GM23248 (cell line): ENCODE measurements at regions not wholly inside any gene's neighbourhood (a gene's known extent, or its start where the extent isn't known, plus 50 kb on each side); places are given as distances from the start of the nearest gene placed in this dataset.

Experiments
- DNase-seq: peaks from one replicate; pipeline ENCODE4 v3.0.0-alpha.2; 2015
- H2AFZ ChIP-seq: fragments of 200-600 bp; sonication (generic); 2 replicates; pipeline ENCODE4 v1.6.1; 2016; ENCODE audit warnings: antibody characterized with exemption
- H3F3A ChIP-seq: fragments of 200-600 bp; sonication (generic); 2 replicates; pipeline ENCODE4 v1.6.1; 2016; ENCODE audit warnings: mild to moderate bottlenecking, antibody characterized with exemption, mixed run types; ENCODE audit not compliant: insufficient read depth
- H3K27ac ChIP-seq: fragments of 200-600 bp; sonication (generic); 2 replicates; pipeline ENCODE4 v1.5.1; 2016; ENCODE audit warnings: mild to moderate bottlenecking
- H3K27me3 ChIP-seq: fragments of 200-600 bp; sonication (generic); replicated peaks from 2 replicates; pipeline ENCODE4 v1.6.1; 2016; ENCODE audit warnings: mild to moderate bottlenecking; ENCODE audit not compliant: insufficient read depth
- H3K36me3 ChIP-seq: fragments of 200-600 bp; sonication (generic); 2 replicates; pipeline ENCODE4 v1.6.1; 2016; ENCODE audit warnings: low read depth, mild to moderate bottlenecking
- H3K4me1 ChIP-seq: fragments of 200-600 bp; sonication (generic); 2 replicates; pipeline ENCODE4 v1.6.1; 2016; ENCODE audit warnings: mild to moderate bottlenecking; ENCODE audit not compliant: insufficient read depth
- H3K4me2 ChIP-seq: fragments of 200-600 bp; sonication (generic); one replicate; pipeline ENCODE4 v1.6.1; 2016; ENCODE audit warnings: mild to moderate bottlenecking; ENCODE audit not compliant: unreplicated experiment
- H3K4me3 ChIP-seq: fragments of 200-600 bp; sonication (generic); 2 replicates; pipeline ENCODE4 v1.5.1; 2016; ENCODE audit warnings: mild to moderate bottlenecking
- H3K79me2 ChIP-seq: fragments of 200-600 bp; sonication (generic); 2 replicates; pipeline ENCODE4 v1.6.1; 2016; ENCODE audit warnings: mild to moderate bottlenecking; ENCODE audit not compliant: insufficient read depth
- H3K9ac ChIP-seq: fragments of 200-600 bp; sonication (generic); 2 replicates; pipeline ENCODE4 v1.6.1; 2016; ENCODE audit warnings: mild to moderate bottlenecking
- H3K9me2 ChIP-seq: fragments of 200-600 bp; sonication (generic); 2 replicates; pipeline ENCODE4 v1.6.1; 2016; ENCODE audit warnings: mixed run types, mild to moderate bottlenecking, moderate library complexity; ENCODE audit not compliant: insufficient read depth
- H3K9me3 ChIP-seq: fragments of 200-600 bp; sonication (generic); one replicate; pipeline ENCODE4 v1.6.1; 2017; ENCODE audit warnings: low read depth
- H4K20me1 ChIP-seq: fragments of 200-600 bp; sonication (generic); 2 replicates; pipeline ENCODE4 v1.6.0; 2016; ENCODE audit not compliant: insufficient read depth
- EZH2 ChIP-seq: fragments of 200-600 bp; sonication (generic); IDR thresholded peaks from 2 replicates; pipeline ENCODE4 v1.6.1; 2018; ENCODE audit warnings: antibody characterized with exemption, mild to moderate bottlenecking; ENCODE audit not compliant: insufficient read depth, poor library complexity, severe bottlenecking
- EZH2phosphoT487 ChIP-seq: fragments of 200-600 bp; sonication (generic); IDR thresholded peaks from 2 replicates; pipeline ENCODE4 v1.6.1; 2018; ENCODE audit warnings: antibody characterized with exemption, moderate library complexity, mild to moderate bottlenecking, low read depth; ENCODE audit not compliant: insufficient read depth
- WGBS, 2 experiments: methylation state at CpG; one replicate each; pipeline ENCODE4 v1.1.6; 2015 to 2017; ENCODE audit warnings: low lambda C conversion rate in 2 of 2, low coverage in 1 of 2; ENCODE audit errors: missing lambda C conversion rate in 2 of 2; 5-methylcytosine and 5-hydroxymethylcytosine counted together
- in situ Hi-C: fragments of 300-500 bp; cut with MboI; formaldehyde crosslinking; loops from 2 replicates; pipeline ENCODE4 v1.15.0; 2020

DNA sequence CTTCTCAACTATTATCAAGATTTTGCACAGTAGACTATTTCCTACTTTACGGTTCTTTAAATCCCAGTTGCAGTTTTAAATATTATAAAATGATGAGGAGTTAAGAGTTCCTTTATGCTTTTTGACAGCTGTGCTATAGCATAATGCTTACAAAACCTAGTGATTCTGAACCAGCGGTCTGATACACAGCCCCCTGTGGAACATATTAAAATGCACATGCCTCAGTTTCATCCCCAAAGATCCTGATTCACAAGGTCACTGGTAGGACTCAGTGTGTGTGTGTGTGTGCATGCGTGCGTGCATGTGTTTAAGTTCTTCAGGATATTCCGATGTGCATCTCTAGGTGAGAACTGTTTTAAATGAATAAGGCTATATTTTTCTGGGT, 330.1 kb upstream of the TPM1 start:
- Histone ChIP-seq H3K27me3 (no peaks in the 10 kb centered on the region), H2AFZ (no peak overlapping the region), H3K36me3 (peaks cover 23% of the 10 kb centered on the region), H3K27ac (no peak overlapping the region), H3K9me2 (no peaks in the 10 kb centered on the region), H3K79me2 (no peaks in the 10 kb centered on the region), H4K20me1 (no peaks in the 10 kb centered on the region), H3K4me3 (no peak overlapping the region), H3F3A (no peaks in the 10 kb centered on the region), H3K4me1 (no peaks in the 10 kb centered on the region), H3K9me3 (no peaks in the 10 kb centered on the region), H3K4me2 (no peak overlapping the region), H3K9ac (no peak overlapping the region)
- no peak for DNase-seq
- WGBS, 2 experiments = 78% methylated on average over 5 of the region's 5 CpGs
- in situ Hi-C loops = no loop called here
- TF ChIP-seq EZH2phosphoT487 = no peak
- no peak for TF ChIP-seq EZH2

- in situ Hi-C loops = no loop called here
- H3K4me2 ChIP-seq = no peak overlapping the region
- H3K9ac ChIP-seq = no peak overlapping the region
- H3F3A ChIP-seq = 0 out of 2 replicates have a peak, but pooled peaks cover 5% of the 10 kb centered on the region
- H3K9me2 ChIP-seq = no peaks in the 10 kb centered on the region
- H4K20me1 ChIP-seq = no peaks in the 10 kb centered on the region
- no peaks in the 10 kb centered on the region for H3K27me3 ChIP-seq
- no peak overlapping the region for H2AFZ ChIP-seq
- no peak overlapping the region for H3K4me3 ChIP-seq
- H3K4me1 ChIP-seq = peaks cover 12% of the 10 kb centered on the region
- H3K79me2 ChIP-seq = no peaks in the 10 kb centered on the region
- H3K9me3 ChIP-seq = no peaks in the 10 kb centered on the region
- no peak overlapping the region for H3K27ac ChIP-seq
- DNase-seq = no peak
- TF ChIP-seq EZH2 (no peak), EZH2phosphoT487 (no peak)
- H3K36me3 ChIP-seq = peaks cover 23% of the 10 kb centered on the region
These were observed 326.6 kb upstream of the TPM1 start for GRCh38 chr15:62715946-62716345.

- Histone ChIP-seq H2AFZ (no peak overlapping the region), H3K4me1 (peaks cover 12% of the 10 kb centered on the region), H3K36me3 (peaks cover 17% of the 10 kb centered on the region; the same call in 1 of the 2 replicates), H3K27ac (no peak overlapping the region), H3K9ac (no peak overlapping the region), H3K9me3 (no peaks in the 10 kb centered on the region), H3K9me2 (no peaks in the 10 kb centered on the region), H3K4me3 (no peak overlapping the region), H3F3A (0 out of 2 replicates have a peak, but pooled peaks cover 5% of the 10 kb centered on the region), H3K4me2 (no peak overlapping the region), H3K27me3 (no peaks in the 10 kb centered on the region), H4K20me1 (no peaks in the 10 kb centered on the region), H3K79me2 (no peaks in the 10 kb centered on the region)
- DNase-seq = no peak
- TF ChIP-seq EZH2phosphoT487 = no peak
- in situ Hi-C loops = no loop called here
- 97 to 99% methylated on average over 6 of the region's 6 CpGs for WGBS, 2 experiments
These were observed 325.1 kb upstream of the TPM1 start for GRCh38 chr15:62717496-62717895.

GRCh38 chr15:62719316-62719715, 323.2 kb upstream of the TPM1 start:
- no peaks in the 10 kb centered on the region for H4K20me1 ChIP-seq
- no peak overlapping the region for H3K27ac ChIP-seq
- TF ChIP-seq EZH2 (no peak), EZH2phosphoT487 (no peak)
- H3K79me2 ChIP-seq = no peaks in the 10 kb centered on the region
- 61 to 71% methylated on average over 5 of the region's 5 CpGs for WGBS, 2 experiments
- no peaks in the 10 kb centered on the region for H3K27me3 ChIP-seq
- H2AFZ ChIP-seq = no peak overlapping the region
- peaks cover 13% of the 10 kb centered on the region; the same call in 1 of the 2 replicates for H3K36me3 ChIP-seq
- no peaks in the 10 kb centered on the region for H3K9me2 ChIP-seq
- DNase-seq = peak; percentile 74
- H3F3A ChIP-seq = 0 out of 2 replicates have a peak, but pooled peaks cover 5% of the 10 kb centered on the region
- in situ Hi-C loops = no loop called here
- H3K9me3 ChIP-seq = no peaks in the 10 kb centered on the region
- H3K4me2 ChIP-seq = no peak overlapping the region
- peaks cover 12% of the 10 kb centered on the region for H3K4me1 ChIP-seq
- H3K4me3 ChIP-seq = no peak overlapping the region
- H3K9ac ChIP-seq = no peak overlapping the region

- Histone ChIP-seq H3K4me1 (peaks cover 12% of the 10 kb centered on the region), H3K4me2 (no peak overlapping the region), H3K79me2 (no peaks in the 10 kb centered on the region), H3K9me2 (no peaks in the 10 kb centered on the region), H2AFZ (no peak overlapping the region), H3K4me3 (no peak overlapping the region), H3K9me3 (no peaks in the 10 kb centered on the region), H3K27me3 (no peaks in the 10 kb centered on the region), H3F3A (0 out of 2 replicates have a peak, but pooled peaks cover 5% of the 10 kb centered on the region), H3K36me3 (peaks cover 3% of the 10 kb centered on the region; the same call in 1 of the 2 replicates), H3K27ac (no peak overlapping the region), H4K20me1 (no peaks in the 10 kb centered on the region), H3K9ac (no peak overlapping the region)
- in situ Hi-C loops = no loop called here
- TF ChIP-seq EZH2 = no peak
- no peak for TF ChIP-seq EZH2phosphoT487
- WGBS, 2 experiments = 87% methylated on average over 9 of the region's 9 CpGs
- DNase-seq = no peak
These were observed 320.3 kb upstream of the TPM1 start for GRCh38 chr15:62722237-62722636.
